T-helper 1 cell treated with Interleukin-12 subunit alpha and Interleukin-12 subunit beta and Interleukin-4 antibody, amounts not matched to agents 30 μg/mL and 1 μg/mL, for 36 hours (primary cell): ENCODE measurements at regions not wholly inside any gene's neighbourhood (a gene's known extent, or its start where the extent isn't known, plus 50 kb on each side); places are given as distances from the start of the nearest gene placed in this dataset.
"Not testable (repeated sequence)": the region's sequence is repeated elsewhere in the genome, so short reads cannot be mapped to it uniquely, and the experiment has no call there.

Experiments used
- H3K27ac Mint-ChIP-seq: one replicate; pipeline ENCODE4 v1.8.0; 2021; ENCODE audit warnings: mild to moderate bottlenecking, mixed read lengths
- H3K27me3 Mint-ChIP-seq: one replicate; pipeline ENCODE4 v1.8.0; 2021; ENCODE audit warnings: low read depth, mixed read lengths
- H3K36me3 Mint-ChIP-seq: one replicate; pipeline ENCODE4 v1.8.0; 2021; ENCODE audit warnings: low read depth, mixed read lengths
- H3K4me1 Mint-ChIP-seq: one replicate; pipeline ENCODE4 v1.8.0; 2021; ENCODE audit warnings: low read depth, mixed read lengths
- H3K4me3 Mint-ChIP-seq: one replicate; pipeline ENCODE4 v1.8.0; 2021; ENCODE audit warnings: mild to moderate bottlenecking, moderate library complexity, mixed read lengths
- H3K9me3 Mint-ChIP-seq: one replicate; pipeline ENCODE4 v1.8.0; 2021; ENCODE audit warnings: mixed read lengths

DNA sequence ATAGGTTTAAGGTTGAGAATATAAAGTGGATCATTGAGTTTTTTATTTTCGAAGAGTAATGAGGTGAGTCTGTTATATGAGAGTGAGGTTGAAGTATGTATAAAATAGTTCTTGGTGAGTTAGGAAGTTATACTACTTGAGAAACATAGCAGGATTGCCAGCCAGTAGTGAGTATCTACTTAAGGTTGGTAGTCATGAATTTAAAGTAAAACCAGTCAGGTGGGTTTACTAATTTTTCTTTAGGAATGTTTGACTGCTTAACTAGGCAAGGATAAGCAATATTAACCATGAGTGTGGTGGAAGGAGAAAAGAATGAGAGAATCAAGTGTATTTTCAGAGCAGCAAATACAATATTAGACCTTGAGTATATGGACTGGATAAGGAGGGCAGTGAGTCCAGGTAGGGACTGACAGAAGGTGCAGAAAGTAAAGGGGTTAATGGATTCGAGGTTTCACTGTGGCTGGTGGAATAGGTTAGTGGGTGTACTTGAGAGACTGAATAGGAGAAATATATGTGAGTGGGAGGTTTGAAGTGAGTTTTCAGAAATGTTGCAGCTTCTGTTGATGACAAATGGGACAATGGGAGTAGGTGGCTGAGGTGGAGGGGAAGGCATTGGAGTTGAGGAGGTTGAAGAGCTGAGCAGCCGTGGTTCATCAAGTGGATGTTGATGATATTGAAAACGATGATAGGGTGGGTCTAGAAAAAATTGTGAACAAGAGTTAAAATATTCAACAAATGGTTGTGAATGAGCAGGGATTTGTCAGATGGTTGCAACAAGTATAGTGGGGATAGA, 232.5 kb upstream of the ASCC3 start:
- Mint-ChIP-seq H3K27ac (no peak overlapping the region), H3K4me3 (no peak overlapping the region), H3K4me1 (no peaks in the 10 kb centered on the region), H3K9me3 (no peaks in the 10 kb centered on the region), H3K36me3 (no peaks in the 10 kb centered on the region), H3K27me3 (no peaks in the 10 kb centered on the region)

DNA sequence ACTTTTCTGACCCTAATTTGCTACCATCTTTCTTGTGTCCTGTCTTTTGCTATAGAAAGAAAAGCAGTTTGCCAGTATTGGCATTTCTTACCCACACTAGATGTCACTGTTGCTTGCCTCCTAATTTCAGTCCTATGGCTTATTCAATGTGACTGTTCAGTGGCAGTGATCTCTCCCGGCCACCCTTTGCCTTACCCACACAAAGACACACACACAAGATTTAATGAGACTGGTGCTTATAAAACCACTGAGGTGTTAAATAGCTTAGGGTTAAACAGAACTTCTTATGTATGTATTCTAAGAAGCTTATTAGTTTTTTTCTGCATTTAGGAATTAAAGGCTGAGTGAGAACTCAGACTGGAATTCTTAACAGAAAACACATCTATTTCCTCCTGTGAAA, 233.6 kb upstream of the ASCC3 start:
- H3K27me3 Mint-ChIP-seq, result no peaks in the 10 kb centered on the region
- H3K4me1 Mint-ChIP-seq, result no peaks in the 10 kb centered on the region
- H3K9me3 Mint-ChIP-seq, result no peaks in the 10 kb centered on the region
- H3K36me3 Mint-ChIP-seq, result no peaks in the 10 kb centered on the region
- H3K27ac Mint-ChIP-seq, result no peak overlapping the region
- H3K4me3 Mint-ChIP-seq, result no peak overlapping the region

DNA sequence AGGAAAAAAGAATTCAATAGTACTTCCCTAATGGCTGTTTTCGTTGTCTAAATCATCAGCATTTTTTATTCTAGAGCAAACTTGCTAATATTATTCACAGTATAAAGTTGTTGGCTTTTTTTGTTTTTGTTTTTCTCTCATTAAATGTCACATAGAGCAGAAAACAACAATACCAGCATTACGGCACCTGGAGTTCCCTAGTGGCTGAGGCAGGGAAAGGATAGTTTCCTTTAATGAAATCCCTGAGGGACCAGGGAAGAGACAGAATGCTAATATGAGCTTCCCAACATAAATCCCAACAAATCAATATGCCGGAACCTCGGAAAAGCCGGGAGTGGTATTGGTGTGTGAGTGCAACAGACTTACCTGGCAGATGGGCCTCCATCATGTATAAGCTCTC, 235.2 kb upstream of the ASCC3 start:
- no peaks in the 10 kb centered on the region for H3K9me3 Mint-ChIP-seq
- no peak overlapping the region for H3K4me3 Mint-ChIP-seq
- no peak overlapping the region for H3K27ac Mint-ChIP-seq
- no peaks in the 10 kb centered on the region for H3K36me3 Mint-ChIP-seq
- H3K27me3 Mint-ChIP-seq, result no peaks in the 10 kb centered on the region
- no peaks in the 10 kb centered on the region for H3K4me1 Mint-ChIP-seq

DNA sequence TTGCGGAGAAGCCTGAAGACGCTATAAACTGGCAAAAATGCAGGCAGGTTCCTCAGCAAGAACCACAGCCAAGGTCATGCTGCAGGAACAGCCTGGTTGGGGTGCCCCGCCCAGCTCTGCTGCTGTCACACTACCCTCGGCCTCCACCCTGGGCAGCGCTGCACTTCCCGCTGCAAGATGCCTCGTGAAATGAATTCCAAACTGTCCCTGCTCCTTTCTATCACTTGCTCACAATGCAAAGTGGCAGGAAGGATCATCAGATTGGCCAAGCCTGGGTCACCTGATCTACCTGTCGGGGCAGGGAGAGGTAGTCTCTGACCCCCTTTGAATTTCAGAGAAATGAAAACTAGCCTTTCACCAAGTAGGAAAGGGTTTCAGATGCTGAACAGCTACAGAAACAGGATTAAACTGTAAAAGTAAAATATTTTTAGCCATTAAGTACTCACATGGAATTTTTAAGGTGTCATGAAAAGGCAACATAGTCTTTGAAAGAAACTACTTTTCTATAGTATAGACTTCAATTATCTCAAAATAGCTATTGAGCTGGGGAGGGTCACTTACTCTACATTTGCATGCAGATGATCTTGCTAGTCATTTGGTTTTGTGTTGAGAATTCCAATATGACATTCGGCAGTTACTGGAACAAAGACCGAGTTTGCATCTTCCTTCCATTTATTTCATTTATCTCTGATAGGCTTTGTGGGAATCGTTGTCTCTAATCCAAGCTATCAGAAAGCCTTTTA, 236.4 kb upstream of the ASCC3 start:
- Mint-ChIP-seq H3K4me1 (no peaks in the 10 kb centered on the region), H3K4me3 (no peak overlapping the region), H3K27me3 (no peaks in the 10 kb centered on the region), H3K27ac (no peak overlapping the region), H3K36me3 (no peaks in the 10 kb centered on the region), H3K9me3 (no peaks in the 10 kb centered on the region)

DNA sequence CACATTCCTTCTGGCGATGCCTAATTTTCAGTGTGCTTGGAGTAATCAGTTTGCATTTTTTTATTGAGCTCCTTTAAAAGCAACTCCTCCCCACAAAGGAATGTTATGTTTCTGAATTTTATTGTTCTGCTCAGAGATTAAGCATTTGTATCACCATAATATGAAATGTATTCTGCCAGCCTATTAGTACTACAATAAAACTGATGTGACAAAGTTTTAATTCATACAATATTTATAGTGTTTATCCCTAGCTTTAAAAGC, 236.9 kb upstream of the ASCC3 start:
- H3K27ac Mint-ChIP-seq, result no peak overlapping the region

DNA sequence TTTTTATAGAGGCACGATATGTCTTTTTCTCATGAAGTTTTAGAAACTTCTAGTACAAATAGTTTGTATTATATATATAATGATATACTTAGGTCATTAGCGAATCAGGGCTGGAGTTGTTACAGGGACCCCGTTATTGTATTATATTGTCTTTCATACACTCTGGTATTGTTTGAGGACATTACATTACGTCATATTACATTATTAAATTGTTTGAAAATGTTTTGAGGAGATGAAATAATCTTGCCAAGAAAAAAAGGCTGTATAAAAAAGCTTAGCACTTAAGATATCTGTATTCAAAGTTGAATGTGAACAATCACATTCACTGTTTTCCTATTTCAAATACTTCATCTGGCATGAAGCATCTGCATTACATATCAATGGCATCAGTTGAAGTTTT, 239.6 kb upstream of the ASCC3 start:
- Mint-ChIP-seq H3K36me3 (no peaks in the 10 kb centered on the region), H3K4me1 (no peaks in the 10 kb centered on the region), H3K9me3 (no peaks in the 10 kb centered on the region), H3K27ac (no peak overlapping the region), H3K4me3 (no peak overlapping the region), H3K27me3 (no peaks in the 10 kb centered on the region)

More for the DNA sequence above, 236.9 kb upstream of the ASCC3 start:
- Mint-ChIP-seq H3K36me3 (no peaks in the 10 kb centered on the region), H3K9me3 (no peaks in the 10 kb centered on the region), H3K27me3 (no peaks in the 10 kb centered on the region), H3K4me1 (no peaks in the 10 kb centered on the region), H3K4me3 (no peak overlapping the region)

DNA sequence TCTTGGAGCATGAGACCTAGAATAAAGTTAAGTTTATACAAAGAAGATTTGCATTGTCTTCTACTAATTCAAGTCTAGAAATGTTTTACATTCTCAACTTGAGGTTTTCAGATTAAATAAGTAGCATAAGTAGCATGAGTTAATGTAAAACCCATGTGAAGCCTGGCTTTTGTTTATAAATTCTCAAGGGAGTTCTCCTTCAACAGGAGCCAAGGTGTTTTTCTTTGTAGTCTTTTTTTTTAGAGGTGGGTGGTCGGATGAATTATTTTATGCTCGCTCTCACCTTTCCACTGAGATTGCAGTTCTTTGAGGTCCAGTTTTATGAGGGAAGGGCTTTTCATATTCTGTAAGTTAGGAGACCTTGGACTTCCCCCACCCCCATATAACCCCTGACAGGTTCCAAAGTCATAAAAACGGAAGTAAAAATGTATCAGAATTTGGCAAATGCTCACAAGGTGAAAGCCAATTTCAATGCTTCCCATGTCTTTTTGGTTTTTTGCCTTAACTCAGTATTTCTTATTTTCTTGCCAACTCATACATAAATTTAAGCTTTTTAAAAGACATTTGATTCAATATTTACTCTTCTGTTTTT, 244.3 kb upstream of the ASCC3 start:
- H3K27me3 Mint-ChIP-seq, result no peaks in the 10 kb centered on the region
- H3K9me3 Mint-ChIP-seq, result no peaks in the 10 kb centered on the region
- no peaks in the 10 kb centered on the region for H3K4me1 Mint-ChIP-seq
- no peaks in the 10 kb centered on the region for H3K36me3 Mint-ChIP-seq
- H3K4me3 Mint-ChIP-seq, result no peak overlapping the region
- no peak overlapping the region for H3K27ac Mint-ChIP-seq

DNA sequence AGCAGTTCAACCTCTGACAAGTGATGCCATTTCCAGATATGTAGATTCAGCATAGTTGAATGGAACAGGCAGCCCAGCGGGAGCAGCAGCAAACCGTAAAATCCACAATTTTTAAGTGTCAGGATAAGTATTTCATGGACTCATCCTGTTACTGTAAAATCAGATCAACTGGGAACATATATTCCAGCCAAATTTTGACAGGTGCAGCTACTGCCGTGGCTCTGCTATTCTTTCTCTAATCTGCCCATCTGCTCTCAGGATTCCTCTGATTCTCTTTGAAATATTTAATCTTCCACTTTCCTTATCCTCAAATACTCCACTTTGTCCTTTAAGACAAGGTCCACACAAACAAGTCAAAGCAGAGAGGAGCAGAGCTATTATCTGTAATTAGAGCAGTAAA, 245.4 kb upstream of the ASCC3 start:
- Mint-ChIP-seq H3K9me3 (no peaks in the 10 kb centered on the region), H3K4me3 (no peak overlapping the region), H3K36me3 (no peaks in the 10 kb centered on the region), H3K4me1 (no peaks in the 10 kb centered on the region), H3K27me3 (no peaks in the 10 kb centered on the region), H3K27ac (no peak overlapping the region)

DNA sequence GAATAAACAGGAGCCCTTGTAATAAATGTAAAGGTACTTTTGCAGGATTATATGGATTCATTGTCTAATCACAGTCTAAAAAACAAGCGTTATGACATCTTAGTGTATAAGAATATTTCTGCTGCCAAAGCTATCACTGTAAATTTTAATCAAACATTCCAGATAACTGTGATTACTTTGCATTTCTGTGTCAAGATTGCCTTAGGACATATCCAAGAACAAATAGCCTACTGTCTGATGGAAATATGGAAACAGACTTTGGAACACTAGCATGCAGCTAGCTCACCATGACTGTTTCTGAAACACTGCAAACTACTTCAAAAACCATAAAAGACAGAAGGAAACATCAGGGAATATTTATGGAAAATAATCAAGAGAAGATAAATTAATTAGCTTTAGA, 248.7 kb upstream of the ASCC3 start:
- Mint-ChIP-seq H3K27me3 (no peaks in the 10 kb centered on the region), H3K27ac (no peak overlapping the region), H3K9me3 (no peaks in the 10 kb centered on the region), H3K4me1 (no peaks in the 10 kb centered on the region), H3K4me3 (no peak overlapping the region), H3K36me3 (no peaks in the 10 kb centered on the region)

DNA sequence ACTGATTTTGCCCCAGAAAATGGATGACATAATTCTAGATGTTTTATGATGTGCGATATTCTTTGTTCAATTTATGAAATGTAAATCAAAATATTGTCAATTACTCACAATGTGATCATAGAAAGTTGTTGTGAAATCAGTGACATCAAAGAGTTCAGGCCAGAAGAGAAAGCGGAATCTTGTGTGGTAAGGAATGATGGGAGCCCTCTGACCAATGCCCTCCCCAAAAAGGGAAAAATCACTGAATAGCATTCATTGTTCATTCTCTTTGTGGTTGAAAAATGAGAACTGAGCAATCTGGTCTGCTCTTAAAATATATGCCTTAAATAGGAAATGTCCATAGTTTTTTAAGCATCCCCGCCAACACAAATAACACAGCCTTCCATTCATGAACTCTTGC, 247.1 kb upstream of the GRIK2 start:
- H3K4me1 Mint-ChIP-seq, result no peaks in the 10 kb centered on the region
- no peaks in the 10 kb centered on the region for H3K9me3 Mint-ChIP-seq
- H3K27ac Mint-ChIP-seq, result no peak overlapping the region
- H3K4me3 Mint-ChIP-seq, result no peak overlapping the region
- H3K27me3 Mint-ChIP-seq, result no peaks in the 10 kb centered on the region
- H3K36me3 Mint-ChIP-seq, result no peaks in the 10 kb centered on the region

DNA sequence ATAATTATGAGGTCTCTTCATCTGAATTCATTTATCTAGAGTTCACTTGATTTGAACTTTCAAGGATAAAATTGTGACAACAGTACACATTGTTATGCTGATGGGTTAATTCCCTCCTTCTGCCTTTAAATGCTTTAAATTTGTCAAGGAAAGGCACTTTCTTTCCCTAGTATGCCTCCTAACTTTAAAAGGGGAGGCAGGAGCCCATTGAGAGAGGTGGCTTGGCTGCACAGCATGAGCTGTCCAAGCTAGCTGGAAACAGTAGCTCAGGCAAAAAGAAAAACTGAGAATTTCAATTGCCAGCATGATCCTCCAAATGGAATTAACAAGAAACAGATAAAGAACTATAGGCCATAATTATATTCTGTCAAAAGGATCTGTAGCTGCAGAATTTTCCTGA, 243.3 kb upstream of the GRIK2 start:
- no peak overlapping the region for H3K4me3 Mint-ChIP-seq
- no peaks in the 10 kb centered on the region for H3K9me3 Mint-ChIP-seq
- no peaks in the 10 kb centered on the region for H3K36me3 Mint-ChIP-seq
- H3K27me3 Mint-ChIP-seq, result no peaks in the 10 kb centered on the region
- no peak overlapping the region for H3K27ac Mint-ChIP-seq
- no peaks in the 10 kb centered on the region for H3K4me1 Mint-ChIP-seq

DNA sequence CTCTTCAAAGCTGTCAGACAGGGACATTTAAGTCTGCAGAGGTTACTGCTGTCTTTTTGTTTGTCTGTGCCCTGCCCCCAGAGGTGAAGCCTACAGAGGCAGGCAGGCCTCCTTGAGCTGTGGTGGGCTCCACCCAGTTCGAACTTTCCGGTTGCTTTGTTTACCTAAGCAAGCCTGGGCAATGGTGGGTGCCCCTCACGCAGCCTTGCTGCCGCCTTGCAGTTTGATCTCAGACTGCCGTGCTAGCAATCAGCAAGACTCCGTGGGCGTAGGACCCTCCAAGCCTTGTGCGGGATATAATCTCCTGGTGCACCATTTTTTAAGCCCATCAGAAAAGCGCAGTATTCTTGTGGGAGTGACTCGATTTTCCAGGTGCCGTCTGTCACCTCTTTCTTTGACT, 235.9 kb upstream of the GRIK2 start:
- H3K36me3 Mint-ChIP-seq, H3K4me3 Mint-ChIP-seq, H3K4me1 Mint-ChIP-seq, H3K27me3 Mint-ChIP-seq, H3K9me3 Mint-ChIP-seq, H3K27ac Mint-ChIP-seq: not testable (repeated sequence)

DNA sequence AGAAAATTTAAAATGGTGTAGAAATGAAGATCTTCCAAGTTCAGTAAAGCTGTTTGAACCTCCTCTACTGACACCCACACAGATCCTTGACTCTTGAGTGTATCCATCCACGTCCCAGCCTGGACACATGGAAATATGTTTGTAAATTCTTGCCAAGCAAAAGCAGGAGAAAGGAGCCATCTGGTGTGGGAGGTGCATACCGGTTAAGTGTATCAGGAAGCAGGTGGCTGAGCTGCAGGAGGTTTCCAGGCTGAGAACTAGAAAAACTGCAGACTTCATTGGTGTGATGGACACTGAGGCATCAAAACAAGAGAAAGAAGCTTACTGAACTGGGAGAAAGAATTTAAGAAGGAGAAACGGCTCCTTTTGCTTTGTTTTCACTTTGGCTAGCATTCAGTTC, 229.9 kb upstream of the GRIK2 start:
- Mint-ChIP-seq H3K4me1 (no peaks in the 10 kb centered on the region), H3K36me3 (no peaks in the 10 kb centered on the region), H3K27ac (no peak overlapping the region)

DNA sequence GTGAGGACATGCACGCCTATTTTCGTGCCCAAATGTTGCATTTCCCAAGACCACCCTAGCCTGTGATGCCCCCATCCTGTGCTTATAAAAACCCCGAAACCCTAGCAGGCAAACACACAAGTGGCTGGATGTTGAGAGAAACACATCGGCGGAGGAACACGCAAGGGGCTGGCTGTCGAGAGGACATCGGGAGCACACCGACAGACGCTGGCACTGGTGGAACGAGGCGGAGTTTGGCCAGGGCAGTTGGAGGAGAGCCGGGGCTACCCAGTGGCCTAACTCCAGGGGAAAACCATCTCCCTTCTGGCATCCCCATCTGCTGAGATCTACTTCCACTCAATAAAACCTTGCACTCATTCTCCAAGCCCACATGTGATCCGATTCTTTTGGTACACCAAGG, 225.9 kb upstream of the GRIK2 start:
- Mint-ChIP-seq H3K27ac (no peak overlapping the region), H3K4me1 (no peaks in the 10 kb centered on the region), H3K4me3 (no peak overlapping the region), H3K36me3 (no peaks in the 10 kb centered on the region), H3K9me3 (peaks cover 22% of the 10 kb centered on the region), H3K27me3 (no peaks in the 10 kb centered on the region)

More for the DNA sequence above, 229.9 kb upstream of the GRIK2 start:
- Mint-ChIP-seq H3K4me3 (no peak overlapping the region), H3K27me3 (no peaks in the 10 kb centered on the region), H3K9me3 (peaks cover 6% of the 10 kb centered on the region)

DNA sequence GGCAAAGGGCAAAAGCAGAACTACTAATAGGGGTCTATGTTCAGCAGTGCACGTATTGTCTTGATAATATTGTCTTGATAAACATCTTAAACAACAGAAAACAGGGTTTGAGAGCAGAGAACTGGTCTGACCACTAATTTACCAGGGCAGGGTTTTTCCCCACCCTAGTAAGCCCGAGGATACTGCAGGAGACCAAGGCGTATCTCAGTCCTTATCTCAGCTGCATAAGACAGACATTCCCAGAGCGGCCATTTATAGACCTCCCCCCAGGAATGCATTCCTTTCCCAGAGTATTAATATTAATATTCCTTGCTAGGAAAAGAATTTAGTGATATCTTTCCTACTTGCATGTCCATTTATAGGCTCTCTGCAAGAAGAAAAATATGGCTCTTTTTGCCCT, 222.5 kb upstream of the GRIK2 start:
- H3K27ac Mint-ChIP-seq, H3K4me3 Mint-ChIP-seq, H3K27me3 Mint-ChIP-seq, H3K4me1 Mint-ChIP-seq, H3K36me3 Mint-ChIP-seq: not testable (repeated sequence)
- peaks cover 18% of the 10 kb centered on the region for H3K9me3 Mint-ChIP-seq
